ENCODE measurements at regions not wholly inside any gene's neighbourhood (a gene's known extent, or its start where the extent isn't known, plus 50 kb on each side); places are given as distances from the start of the nearest gene placed in this dataset.

DNA sequence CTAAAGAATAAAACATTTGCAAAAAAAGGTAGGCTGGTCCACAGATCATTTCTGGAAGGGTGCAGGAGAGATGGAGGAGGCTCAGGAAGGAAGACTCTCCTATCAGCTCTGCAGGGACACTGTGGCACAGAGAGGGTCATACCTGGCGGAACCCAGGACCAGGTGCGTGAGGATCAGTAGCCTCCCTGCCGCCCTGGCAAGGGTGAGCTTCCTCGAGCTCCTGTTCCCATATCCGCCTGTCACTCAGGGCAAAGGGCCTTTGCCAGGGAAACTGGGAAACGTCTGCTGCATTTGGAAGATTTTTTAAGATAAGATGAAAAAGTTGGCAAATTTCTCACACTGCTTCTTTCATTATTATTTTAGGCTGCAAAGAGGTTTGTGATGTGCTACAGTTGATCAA is 112.1 kb upstream of the TIAM1 start:
- Histone ChIP-seq H3K9me3 (ENCODE audit: control insufficient read depth, low read depth, low read length) (no peaks in the 10 kb centered on the region), H3K27me3 (ENCODE audit: insufficient read depth, low read length) (no peaks in the 10 kb centered on the region), H3K79me2 (ENCODE audit: insufficient read depth, low read length) (no peaks in the 10 kb centered on the region), H4K8ac (replicated peaks; ENCODE audit: insufficient read length, low read depth, low read length) (no peak overlapping the region), H4K20me1 (ENCODE audit: control insufficient read depth, insufficient read depth, insufficient read length) (no peaks in the 10 kb centered on the region), H2AFZ (ENCODE audit: low read length) (no peak overlapping the region), H3K18ac (ENCODE audit: insufficient read length, low read depth, low read length) (no peak overlapping the region), H3T11ph (ENCODE audit: low read length) (no peak overlapping the region), H3K4ac (ENCODE audit: low read depth, low read length) (no peak overlapping the region), H3K23ac (ENCODE audit: insufficient read length, low read depth, low read length) (no peak overlapping the region), H3K56ac (ENCODE audit: insufficient read length, low read depth, low read length) (no peak overlapping the region), H2AK5ac (ENCODE audit: insufficient read length, low read length) (no peak overlapping the region), H3K4me1 (ENCODE audit: insufficient read depth, low read length) (no peaks in the 10 kb centered on the region), H3K9ac (ENCODE audit: extremely low read depth, insufficient read length, low read length) (no peak overlapping the region), H4K5ac (ENCODE audit: insufficient read length, low read depth, low read length) (no peak overlapping the region), H3K4me2 (ENCODE audit: insufficient read depth, insufficient read length, low read length) (no peak overlapping the region), H3K14ac (ENCODE audit: insufficient read depth, low read length) (no peak overlapping the region), H2BK12ac (ENCODE audit: insufficient read length, low read depth, low read length) (no peak overlapping the region), H3K27ac (ENCODE audit: insufficient read length, low read depth, low read length) (no peak overlapping the region), H3K23me2 (ENCODE audit: insufficient read length, low read depth, low read length, poor library complexity, severe bottlenecking) (no peaks in the 10 kb centered on the region), H2BK5ac (ENCODE audit: insufficient read length, low read length) (no peak overlapping the region), H2BK20ac (ENCODE audit: low read depth, low read length, poor library complexity, severe bottlenecking) (no peak overlapping the region), H3K79me1 (ENCODE audit: insufficient read depth, low read depth, low read length, poor library complexity, severe bottlenecking) (no peaks in the 10 kb centered on the region), H4K91ac (ENCODE audit: insufficient read length, low read depth, low read length) (no peak overlapping the region), H2BK120ac (ENCODE audit: low read depth, low read length, poor library complexity, severe bottlenecking) (no peak overlapping the region), H2BK15ac (ENCODE audit: low read depth, low read length) (no peak overlapping the region)
- WGBS (ENCODE audit: extremely low coverage, insufficient read length, low lambda C conversion rate) = no CpG with 5 or more reads among the region's 6 CpGs
- H3K9me3 Mint-ChIP-seq = peaks cover 0 to 5% of the 10 kb centered on the region in 2 experiments; a peak in 1 of 5 replicates
- no peak for DNase-seq
- no peak overlapping the region for H3K27ac Mint-ChIP-seq
- no peak for TF ChIP-seq CTCF (conservative IDR thresholded peaks at IDR 0.05)
- H3K27me3 Mint-ChIP-seq (ENCODE audit: low read depth) = no peaks in the 10 kb centered on the region
- H3K36me3 Mint-ChIP-seq (ENCODE audit: insufficient read depth in 1 of 3, low read depth in 3 of 3) = peaks cover 0 to 6% (median 4%) of the 10 kb centered on the region in 3 experiments; a peak in 5 of 7 replicates
- no peak overlapping the region for H3K4me3 Mint-ChIP-seq
- peaks cover 4 to 7% of the 10 kb centered on the region in 2 experiments; a peak in 2 of 4 replicates for H3K4me1 Mint-ChIP-seq
